ENCODE measurements at regions not wholly inside any gene's neighbourhood (a gene's known extent, or its start where the extent isn't known, plus 50 kb on each side); places are given as distances from the start of the nearest gene placed in this dataset.

DNA sequence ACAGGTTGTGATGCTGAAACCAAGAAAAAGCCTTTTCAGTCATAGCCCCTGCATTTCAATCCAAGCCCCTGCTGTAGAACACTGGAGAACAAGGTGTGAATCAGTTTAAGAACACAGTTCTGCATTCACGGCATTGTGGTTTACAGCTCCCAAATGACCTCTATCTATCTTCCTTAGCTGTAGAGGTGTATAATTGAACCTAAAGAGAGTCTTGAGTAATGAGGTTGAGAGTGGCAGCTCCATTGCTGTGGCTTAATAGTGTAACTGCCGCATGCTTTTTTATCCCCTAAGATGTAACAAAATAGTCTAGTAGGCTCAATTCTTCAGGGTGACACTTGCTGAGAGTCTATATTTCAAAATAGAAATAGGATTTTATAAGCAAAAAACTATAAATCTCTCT is 121.3 kb upstream of the EPHA4 start (continued):
- no peak for TF ChIP-seq ZNF766 (CRISPR knock-in tag; conservative IDR thresholded peaks at IDR 0.05)

DNA sequence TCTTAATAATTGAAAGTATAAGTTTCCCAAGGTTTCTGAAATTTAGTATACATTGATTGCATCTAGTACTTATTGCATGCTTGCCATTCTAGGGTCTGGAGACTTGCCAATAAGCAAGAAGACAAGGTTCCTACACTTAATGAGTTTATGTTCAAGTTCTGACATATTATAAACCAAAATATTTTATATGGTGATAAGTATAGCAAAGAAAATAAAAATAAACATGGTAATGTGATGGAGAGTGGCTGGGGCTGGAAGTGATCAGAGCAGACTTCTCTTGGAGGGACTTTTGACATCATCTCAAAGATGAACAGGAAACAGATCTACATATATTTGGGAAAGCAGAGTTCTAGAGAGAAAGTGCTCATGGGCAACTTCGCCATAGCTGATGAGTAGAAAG is 119.5 kb upstream of the EPHA4 start:
- no peak overlapping the region for H3K27ac ChIP-seq (ENCODE audit: extremely low read depth, low read depth, low read length)
- no peak for FAIRE-seq
- ChIA-PET POLR2A (no interaction called here), CTCF (ENCODE audit: low intra/inter-chr PET ratio) (no interaction called here)
- 0% methylated on average over 1 of the region's 1 CpG for WGBS (ENCODE audit: insufficient coverage, low coverage, missing lambda C conversion rate)
- H3K9me1 ChIP-seq (ENCODE audit: control insufficient read depth, insufficient read depth, low read length), result no peaks in the 10 kb centered on the region
- intact Hi-C loops (cut with micrococcal nuclease), result no loop called here
- H3K4me2 ChIP-seq (ENCODE audit: insufficient read depth, low read length), result no peak overlapping the region
- no peak for ATAC-seq
- no peak overlapping the region for H3K4me3 ChIP-seq
- BruUV-seq (replicated peaks), result no TSS peak
- H3K36me3 ChIP-seq (ENCODE audit: control insufficient read depth, insufficient read depth, low read length), result no peaks in the 10 kb centered on the region
- no peak for TF ChIP-seq ZC3H4 (CRISPR knock-in tag; IDR thresholded peaks at IDR 0.05; ENCODE audit: borderline replicate concordance)
- no peak for TF ChIP-seq HMGXB4 (CRISPR knock-in tag; IDR thresholded peaks at IDR 0.05)
- no peak for TF ChIP-seq PPARD (CRISPR knock-in tag; IDR thresholded peaks at IDR 0.05)
- no peak for TF ChIP-seq FOXJ2 (tag; IDR thresholded peaks at IDR 0.05)
- TF ChIP-seq PHB2 (IDR thresholded peaks at IDR 0.05; ENCODE audit: low read depth), result no peak
- no peak for TF ChIP-seq JUNB (CRISPR knock-in tag; conservative IDR thresholded peaks at IDR 0.05)
- TF ChIP-seq ZNF644 (tag; IDR thresholded peaks at IDR 0.05; ENCODE audit: low read depth), result no peak
- no peaks in the 10 kb centered on the region for H3K9me3 ChIP-seq (replicated peaks; ENCODE audit: control insufficient read depth, insufficient read depth, low read depth, low read length)
- no peaks in the 10 kb centered on the region for H4K20me1 ChIP-seq (replicated peaks; ENCODE audit: control insufficient read depth, insufficient read depth, low read length)
- H2AFZ ChIP-seq (ENCODE audit: low read depth, low read length), result no peak overlapping the region
- no peak overlapping the region for H3K9ac ChIP-seq (ENCODE audit: insufficient read depth in 1 of 2, low read depth in 2 of 2, low read length in 2 of 2)
- in situ Hi-C loops (cut with MboI), result no loop called here
- H3K79me2 ChIP-seq (ENCODE audit: control insufficient read depth, insufficient read depth, low read length), result no peaks in the 10 kb centered on the region
- H3K27me3 ChIP-seq (ENCODE audit: control insufficient read depth in 2 of 2, insufficient read depth in 2 of 2, low read length in 2 of 2), result no peaks in the 10 kb centered on the region
- no peaks in the 10 kb centered on the region for H3K4me1 ChIP-seq (replicated peaks in 1 of 2; ENCODE audit: control insufficient read depth in 2 of 2, insufficient read depth in 2 of 2, low read length in 2 of 2)
- no peak for DNase-seq (ENCODE audit: extremely low read depth in 1 of 4, low spot score in 3 of 4)

Measured in K562 (cell line).